B cell (primary cell): ENCODE measurements at regions not wholly inside any gene's neighbourhood (a gene's known extent, or its start where the extent isn't known, plus 50 kb on each side); places are given as distances from the start of the nearest gene placed in this dataset.

Experiments
- EZH2 ChIP-seq: IDR thresholded peaks from 2 replicates; pipeline ENCODE4 v1.6.1; 2012; ENCODE audit warnings: borderline replicate concordance, low read depth, mild to moderate bottlenecking, moderate library complexity, low read length; ENCODE audit not compliant: insufficient read depth, poor library complexity, severe bottlenecking
- TF ChIP-seq, protein P1 (sequence below): fragments of 200-600 bp; IDR thresholded peaks from one replicate; pipeline ENCODE4 v1.8.0; 2022; ENCODE audit warnings: antibody characterized with exemption, mild to moderate bottlenecking

DNA sequence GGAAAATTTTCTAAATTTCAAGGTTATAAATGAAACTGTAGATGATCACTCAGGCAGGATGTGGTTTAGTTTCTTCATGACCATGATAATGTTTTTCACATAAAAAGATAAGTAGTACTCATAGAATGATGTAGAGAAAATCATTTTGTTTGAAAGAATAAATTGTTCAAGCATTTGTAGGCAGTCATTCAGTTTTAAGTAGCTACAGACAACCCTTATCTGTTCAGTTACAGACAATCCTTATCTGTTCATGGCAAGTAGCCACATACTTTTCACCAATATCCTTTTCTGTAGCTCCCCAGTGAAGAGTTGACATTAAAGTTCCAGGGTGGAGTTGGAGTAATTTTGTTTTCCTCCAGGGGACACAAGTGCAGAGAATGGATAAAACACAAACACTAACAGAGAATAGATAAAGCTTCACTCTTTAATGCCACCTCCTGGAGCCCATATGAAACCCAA is 278.1 kb upstream of the TNC start:
- TF ChIP-seq, protein P1, sequence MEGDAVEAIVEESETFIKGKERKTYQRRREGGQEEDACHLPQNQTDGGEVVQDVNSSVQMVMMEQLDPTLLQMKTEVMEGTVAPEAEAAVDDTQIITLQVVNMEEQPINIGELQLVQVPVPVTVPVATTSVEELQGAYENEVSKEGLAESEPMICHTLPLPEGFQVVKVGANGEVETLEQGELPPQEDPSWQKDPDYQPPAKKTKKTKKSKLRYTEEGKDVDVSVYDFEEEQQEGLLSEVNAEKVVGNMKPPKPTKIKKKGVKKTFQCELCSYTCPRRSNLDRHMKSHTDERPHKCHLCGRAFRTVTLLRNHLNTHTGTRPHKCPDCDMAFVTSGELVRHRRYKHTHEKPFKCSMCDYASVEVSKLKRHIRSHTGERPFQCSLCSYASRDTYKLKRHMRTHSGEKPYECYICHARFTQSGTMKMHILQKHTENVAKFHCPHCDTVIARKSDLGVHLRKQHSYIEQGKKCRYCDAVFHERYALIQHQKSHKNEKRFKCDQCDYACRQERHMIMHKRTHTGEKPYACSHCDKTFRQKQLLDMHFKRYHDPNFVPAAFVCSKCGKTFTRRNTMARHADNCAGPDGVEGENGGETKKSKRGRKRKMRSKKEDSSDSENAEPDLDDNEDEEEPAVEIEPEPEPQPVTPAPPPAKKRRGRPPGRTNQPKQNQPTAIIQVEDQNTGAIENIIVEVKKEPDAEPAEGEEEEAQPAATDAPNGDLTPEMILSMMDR, result no peak
- no peak for TF ChIP-seq EZH2
